ENCODE measurements at regions not wholly inside any gene's neighbourhood (a gene's known extent, or its start where the extent isn't known, plus 50 kb on each side); places are given as distances from the start of the nearest gene placed in this dataset.

DNA sequence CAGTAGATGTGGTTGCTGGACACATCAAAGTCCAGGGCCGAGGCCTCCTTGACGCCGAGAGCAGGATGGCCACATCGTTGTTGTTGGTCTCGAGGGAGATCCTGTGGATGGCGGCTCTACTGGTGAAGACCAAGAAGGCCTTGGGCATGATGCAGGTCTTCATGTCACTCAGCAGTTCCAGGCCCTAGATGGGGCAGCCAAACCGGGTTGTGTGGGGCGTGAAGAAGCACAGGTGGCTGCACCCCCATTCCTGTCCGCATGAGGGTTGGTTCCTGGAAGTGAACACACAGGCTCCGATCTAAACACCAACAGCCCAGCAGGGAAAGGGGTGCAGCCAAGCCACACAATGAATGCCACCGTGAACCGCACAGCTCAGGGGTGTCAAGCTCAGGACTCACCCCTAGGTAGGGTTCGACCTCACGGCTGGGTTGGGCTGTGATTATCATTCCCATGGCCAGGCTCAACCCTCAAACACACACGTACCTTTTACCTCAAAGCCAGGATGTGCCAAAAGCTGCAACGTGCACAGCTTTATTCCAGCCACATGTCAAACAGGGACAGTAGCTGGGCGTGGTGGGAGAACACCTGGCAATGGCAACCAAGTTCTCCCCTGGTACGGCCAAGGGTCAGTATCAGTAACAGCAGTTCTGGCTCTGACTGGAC, 132.3 kb downstream of the CRYBB2 start:
- FAIRE-seq = no peak

DNA sequence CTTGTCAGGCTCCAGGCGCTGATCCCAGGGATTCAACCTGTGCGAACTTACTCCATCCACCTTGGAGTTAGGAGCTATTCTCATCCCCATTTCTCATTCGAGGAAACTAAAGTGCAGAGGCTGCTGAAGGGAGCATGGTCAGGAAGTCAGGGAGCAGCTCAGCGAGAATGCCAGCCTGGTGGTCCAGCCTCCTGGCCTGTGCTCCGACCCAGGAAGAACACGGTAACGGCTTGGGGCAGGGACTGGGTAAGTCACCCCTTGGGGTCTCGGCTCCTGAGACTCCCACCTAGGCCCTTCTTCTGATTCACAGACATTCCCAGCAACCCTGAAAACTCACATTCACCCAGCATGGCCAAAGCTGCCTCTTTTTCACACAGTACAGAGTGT, 132.8 kb downstream of the CRYBB2 start:
- no peak for FAIRE-seq

DNA sequence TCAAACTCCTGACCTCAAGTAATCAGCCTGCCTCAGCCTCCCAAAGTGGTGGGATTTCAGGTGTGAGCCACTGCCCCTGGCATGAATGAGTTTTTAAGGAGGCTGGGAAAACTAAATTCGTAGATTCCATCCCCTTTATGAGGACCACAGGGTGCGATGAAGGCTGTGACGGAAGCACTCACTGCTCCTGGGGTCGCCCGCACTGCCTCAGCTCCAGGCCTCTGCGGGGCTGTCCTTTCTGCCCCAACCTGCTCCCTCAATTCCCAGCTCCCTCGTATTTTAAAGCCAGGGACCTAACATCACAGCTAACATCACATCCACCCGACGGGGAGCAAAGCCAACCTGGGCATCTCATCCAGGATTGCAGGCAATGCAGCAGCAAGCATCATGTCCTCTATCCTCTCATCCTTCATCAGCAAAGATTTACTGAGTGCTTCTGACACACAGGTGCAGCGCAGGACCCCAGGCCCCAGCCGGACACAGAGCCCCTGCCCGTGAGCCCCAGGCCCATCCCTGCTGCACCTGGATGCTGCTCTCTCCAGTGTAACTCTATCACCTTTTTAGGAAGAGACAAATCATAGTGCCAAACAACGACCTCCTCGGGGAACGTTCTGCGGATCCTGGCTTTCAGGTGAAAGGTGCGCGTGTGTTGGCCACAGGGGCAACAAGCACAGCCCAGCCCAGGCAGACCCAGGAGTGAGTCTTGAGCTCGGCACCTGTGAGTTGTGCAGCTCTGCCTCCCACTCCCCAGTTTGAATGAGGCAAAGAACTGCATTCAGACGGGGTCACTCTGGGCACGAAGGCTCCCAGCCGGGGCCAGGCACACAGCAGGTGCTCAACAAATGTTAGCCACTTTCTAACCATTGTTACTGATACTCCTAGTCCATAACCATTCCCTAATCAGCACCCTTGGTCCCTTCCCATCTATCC, 134.3 kb downstream of the CRYBB2 start:
- no peak for FAIRE-seq

DNA sequence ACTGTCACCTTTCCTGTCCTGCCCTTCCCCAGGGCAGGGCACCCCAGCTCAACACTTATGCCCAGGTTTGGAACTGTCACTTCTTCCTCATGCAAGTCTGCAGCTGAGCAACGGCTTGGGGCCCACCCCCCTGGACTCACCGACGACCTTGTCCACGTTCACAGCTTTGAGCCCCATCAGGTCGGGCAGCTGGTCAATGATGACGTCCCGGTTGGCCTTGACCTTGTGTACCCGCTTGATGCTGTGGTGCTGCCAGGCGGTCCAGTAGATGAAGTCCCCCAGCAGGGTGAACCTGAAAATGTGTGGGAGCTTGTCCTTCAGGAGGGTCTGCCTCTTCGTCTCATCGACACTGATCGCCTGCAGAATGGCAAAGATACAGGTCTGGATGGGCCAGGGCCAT, 135.0 kb downstream of the CRYBB2 start:
- FAIRE-seq = no peak

DNA sequence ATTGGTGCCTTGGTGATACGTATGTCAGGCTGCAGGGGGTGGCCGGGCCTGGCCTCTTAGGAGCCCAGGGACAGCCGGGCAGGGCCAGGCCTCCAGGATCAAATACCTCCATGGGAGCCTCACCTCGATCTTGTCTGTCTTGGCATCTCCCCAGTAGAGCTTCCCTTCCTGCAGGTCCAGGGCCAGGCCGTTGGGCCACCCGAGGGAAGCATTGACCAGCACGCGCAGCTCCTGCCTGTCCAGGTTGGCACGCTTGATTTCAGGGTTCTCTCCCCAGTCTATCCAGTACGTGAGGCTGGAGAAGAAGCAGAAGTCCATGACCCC, 137.7 kb downstream of the CRYBB2 start:
- no peak for FAIRE-seq

DNA sequence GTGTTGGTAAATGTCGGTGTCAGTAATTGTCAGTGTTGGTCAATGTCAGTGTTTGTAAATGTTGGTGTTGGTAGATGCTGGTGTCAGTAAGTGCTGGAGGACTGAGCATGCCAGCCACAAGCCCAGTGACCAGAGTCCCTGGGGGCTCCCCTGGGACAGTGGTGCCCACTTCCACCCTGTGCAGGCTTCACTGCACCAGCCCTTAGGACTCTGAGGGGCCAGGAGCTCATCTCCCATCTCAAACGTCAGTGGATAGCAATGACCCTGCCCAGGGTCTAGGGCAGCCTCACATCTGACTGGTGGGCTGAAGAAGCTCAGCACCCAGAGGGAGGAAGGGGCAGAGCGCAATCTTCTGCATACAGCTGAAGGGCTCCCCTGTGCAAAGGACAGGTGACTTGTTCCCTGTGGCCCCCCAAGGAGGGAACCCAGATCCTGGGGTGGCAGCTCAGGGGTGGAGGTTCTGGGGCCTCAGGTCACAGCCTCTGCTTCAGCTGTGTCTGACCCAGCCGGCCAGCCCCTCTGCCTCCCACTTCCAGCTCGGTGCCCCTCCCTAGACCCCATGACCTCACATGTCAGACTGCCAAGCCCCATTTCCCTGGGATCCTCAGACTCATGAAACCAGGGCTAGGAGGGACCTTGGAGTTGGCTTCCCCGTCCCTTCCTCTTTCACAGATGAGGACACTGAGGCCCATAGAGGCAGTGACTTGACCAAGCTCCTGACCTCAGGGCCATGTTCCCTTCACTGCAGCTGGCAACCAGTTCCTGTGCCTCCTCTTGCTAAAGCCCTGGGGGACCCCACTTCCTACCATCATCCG, 138.4 kb downstream of the CRYBB2 start:
- no peak for FAIRE-seq

DNA sequence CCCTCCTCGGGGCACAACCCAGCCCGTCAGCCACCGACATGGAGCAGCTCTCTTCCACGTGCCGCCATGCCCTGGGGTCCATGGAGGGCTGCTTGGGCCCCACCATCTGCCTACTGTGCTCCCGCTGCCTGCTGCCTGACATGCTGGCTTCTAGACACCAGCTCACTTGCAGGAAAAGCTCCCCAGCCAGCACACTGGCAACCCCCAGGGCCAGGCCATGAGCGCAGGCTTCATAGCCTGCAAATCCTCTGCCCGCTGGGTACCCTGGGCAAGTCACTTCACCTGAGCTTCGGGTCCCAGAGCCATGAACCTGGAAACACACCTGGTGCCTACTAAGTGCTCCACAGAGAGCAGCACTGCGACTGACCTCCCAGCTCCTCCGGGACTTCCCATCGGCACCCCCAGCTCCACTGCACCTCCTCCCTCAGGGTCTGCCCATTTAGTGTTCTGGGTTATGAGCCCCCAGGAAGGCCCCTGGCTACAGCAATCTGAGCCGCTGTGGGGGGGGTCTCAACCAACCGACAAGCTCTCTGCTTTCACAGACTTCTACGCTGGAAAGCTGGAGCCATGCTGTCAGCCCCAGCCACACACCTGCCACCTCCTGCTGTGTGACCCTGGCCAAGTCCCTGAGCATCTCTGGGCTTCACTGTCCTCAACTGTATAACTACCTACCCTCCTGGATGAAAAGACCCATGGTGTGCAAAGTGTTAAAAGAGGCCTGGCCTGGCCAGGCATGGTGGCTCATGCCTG, 139.2 kb downstream of the CRYBB2 start:
- no peak for FAIRE-seq

DNA sequence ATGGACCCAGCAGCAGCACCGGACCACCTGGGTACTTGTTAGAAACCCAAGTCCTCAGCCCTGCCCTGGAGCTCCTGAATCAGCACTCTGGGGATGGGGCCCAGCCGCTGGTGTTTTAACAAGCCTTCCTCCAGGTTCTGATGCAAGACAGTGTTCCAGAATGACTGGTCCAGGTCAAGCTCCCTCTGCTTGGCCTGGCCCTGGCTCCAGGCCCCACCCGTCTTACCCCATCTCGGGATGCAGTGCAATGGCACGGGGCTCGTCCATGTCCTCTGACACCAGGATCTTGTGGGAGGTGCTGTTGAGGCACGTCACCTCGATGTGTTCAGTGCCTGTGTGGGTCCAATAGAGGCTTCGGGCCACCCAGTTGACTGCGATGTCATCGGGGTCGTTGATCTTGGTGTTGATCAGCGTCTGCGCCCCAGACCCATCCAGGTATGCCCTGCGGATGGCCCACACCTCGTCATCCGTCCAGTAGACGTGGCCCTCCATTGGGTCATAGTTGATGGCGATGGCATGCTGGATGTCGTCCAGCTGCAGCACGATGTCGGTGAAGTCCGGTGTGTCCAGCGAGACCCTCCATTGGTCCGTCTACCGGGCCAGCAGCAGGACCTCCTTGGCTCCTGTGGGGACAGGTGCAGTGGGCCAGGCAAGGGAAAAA, 140.3 kb downstream of the CRYBB2 start:
- FAIRE-seq = no peak

DNA sequence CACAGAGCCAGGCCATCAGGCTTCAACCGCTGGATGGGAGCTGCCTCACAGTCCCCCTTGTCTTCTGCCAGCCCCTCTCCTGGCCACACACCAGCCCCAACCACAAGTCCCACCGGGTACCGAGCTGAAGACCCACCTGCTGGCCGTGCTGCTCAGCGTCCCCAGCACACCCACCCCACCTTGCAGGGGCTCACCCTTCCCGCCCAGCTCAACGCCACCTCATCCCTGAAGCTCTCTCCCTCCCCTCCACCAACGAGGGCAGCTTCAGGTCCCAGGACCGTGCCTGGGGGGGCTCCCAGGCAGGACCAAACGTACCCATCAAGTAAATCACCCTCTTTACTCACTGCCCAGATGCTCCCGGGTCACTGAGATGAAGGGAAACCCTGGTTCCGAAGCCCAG, 141.0 kb downstream of the CRYBB2 start:
- no peak for FAIRE-seq

DNA sequence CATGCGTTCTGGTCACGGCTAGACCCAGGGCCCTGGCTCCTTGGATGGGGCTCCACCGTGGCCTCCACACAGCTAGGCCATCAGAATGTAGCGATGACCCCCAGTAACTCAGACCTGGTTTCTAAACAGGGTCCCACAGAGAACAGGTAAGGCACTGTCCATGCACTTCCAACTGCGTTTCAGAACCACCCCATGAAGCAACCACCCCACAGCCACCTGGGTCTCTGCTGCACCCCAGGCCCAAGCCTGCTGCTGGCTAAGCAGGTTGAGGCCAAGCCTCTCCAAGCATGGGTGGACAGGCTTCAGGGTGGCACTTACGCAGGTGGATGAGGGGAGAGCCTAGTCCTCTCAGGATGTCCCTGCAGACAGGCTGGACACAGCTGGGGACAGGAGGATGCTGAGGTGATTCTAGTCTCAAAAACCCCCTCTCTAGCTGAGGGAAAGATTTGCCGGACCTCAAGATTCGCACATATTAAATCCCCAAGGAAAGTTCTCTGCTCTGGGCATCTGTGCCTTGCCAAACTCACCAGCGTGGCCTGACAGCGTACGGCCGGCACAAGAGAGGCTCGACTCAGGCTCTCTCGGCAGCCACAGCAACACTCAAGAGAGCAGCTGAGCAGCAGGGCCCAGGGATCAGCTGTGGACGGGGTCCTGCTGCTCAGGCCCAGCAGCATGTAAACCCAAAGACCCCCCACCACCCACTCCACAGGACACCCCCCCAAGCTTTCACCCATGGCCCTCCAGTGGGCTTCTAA, 141.6 kb downstream of the CRYBB2 start:
- no peak for FAIRE-seq

DNA sequence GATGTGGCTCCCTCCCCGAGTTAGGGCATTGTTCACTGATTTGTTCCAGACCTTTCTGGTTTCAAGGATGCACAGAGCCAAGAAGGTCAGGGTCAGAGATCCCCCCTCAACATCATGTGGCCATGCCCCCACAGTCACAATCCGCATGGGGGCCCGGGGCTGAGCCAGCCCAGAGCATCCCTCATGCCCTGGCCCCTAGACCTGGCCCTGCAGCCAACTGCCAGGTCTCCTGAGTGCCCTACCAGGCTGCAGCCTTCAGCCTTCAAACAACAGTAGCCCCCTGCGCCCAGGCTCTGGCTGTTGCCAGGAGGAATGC, 142.4 kb downstream of the CRYBB2 start:
- FAIRE-seq = no peak

DNA sequence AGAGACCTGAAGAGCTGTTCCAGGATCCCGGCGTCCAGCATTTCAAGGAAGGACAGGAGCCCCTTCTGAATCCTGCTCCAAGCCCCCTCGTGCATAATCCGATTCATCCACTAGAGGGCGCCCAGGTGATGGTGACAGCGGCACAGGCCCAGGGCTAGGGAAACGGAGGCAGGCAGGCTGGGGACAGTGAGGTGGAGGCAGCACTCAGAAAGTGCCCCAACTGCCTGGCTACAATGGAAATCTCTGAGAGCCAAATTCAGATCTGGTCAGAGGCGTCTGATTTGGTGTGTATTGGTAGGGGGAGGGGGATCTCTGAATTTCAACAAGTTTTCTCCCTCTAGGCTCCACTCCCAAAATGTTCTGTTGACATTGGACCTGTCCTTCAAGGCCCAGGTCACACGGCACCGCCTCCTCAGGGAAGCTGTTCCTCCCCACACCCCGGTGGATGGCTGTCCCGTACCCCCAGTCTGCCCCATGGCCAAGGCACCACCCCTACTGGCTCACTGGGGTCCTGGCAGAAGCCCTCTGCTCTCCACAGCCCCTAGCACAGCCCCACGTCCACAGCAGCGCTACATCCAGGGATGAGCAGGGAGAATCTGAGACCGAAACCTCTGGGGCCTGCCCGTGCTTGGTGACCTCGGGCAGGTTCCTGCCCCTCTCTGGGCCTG, 142.9 kb downstream of the CRYBB2 start:
- no peak for FAIRE-seq

DNA sequence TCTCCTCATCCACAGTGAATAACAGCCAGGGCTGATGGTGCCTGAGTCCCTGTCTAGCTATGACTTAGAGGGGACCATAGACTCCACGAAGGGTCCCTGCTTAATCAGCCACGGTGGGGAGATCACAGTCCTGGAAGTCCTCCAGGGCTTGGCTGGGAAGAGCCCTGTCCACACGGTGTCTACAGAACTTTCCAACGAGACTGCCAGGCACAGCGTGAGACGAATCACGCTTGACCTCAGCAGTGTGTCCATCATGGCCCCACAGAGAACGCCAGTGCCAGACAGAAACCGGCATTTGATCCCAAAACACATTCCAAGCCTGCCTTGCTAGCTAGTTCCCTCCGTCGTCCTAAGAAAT, 143.4 kb downstream of the CRYBB2 start:
- FAIRE-seq = no peak

DNA sequence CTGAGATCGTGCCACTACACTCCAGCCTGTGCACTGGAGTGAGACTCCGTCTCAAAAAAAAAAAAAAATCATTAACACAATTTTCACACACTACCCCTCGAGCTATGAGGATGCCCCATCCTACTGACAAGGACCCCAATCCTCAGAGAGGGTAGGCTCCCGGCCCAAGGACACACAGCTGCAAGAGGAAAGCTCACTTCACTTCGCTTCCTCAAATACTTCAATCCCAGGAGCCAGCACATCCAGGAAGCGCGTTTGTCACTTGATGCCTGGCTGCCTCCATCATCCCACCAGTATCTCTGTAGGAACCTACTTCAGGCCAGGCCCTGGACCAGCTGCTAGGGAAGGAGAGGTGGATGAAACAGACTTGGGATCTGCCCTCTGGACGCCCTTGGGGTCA, 144.0 kb downstream of the CRYBB2 start:
- no peak for FAIRE-seq

DNA sequence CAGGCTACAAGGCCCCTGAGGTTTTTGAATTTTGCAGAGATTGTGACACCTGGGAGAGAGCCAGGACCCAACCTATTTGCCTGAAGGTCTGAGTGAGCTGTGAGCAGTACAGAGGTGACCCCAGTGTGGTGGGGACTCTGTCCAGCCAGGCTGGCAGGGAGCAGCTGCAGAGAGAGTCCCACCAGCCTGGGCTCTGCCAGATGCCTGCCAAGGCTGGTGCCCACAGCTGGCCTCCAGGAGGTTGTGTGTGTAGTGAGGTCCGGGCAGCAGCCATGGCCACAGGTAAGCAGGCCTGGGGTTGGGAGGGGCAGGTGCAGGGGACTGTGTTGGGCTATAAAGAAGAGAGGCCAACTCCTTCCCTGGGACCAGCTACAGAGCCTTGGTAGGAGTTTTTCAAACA, 144.8 kb downstream of the CRYBB2 start:
- no peak for FAIRE-seq

DNA sequence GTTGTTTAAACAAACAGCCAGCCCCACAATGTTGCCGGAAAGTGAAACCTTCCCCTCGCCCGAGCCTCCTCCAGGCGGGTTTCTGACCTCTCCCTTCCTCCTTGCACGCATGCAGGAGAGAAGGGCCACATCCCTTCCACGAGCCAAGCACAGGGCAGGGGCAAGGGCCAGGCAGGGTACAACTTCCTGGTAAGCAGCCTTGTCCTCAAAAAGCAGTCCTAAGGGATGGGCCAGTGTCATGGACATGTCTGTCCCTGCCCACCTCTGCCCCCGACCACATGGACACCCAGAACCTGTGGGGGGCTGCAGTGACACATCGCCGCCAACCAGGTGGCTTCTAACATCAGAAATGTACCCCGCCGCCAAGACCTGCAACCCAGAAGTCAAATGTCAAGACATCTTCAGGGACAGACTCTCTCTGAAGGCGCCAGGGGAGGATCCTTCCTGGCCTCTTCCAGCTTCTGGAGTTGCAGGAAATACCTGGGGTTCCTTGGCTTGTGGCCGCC, 145.3 kb downstream of the CRYBB2 start:
- no peak for FAIRE-seq

DNA sequence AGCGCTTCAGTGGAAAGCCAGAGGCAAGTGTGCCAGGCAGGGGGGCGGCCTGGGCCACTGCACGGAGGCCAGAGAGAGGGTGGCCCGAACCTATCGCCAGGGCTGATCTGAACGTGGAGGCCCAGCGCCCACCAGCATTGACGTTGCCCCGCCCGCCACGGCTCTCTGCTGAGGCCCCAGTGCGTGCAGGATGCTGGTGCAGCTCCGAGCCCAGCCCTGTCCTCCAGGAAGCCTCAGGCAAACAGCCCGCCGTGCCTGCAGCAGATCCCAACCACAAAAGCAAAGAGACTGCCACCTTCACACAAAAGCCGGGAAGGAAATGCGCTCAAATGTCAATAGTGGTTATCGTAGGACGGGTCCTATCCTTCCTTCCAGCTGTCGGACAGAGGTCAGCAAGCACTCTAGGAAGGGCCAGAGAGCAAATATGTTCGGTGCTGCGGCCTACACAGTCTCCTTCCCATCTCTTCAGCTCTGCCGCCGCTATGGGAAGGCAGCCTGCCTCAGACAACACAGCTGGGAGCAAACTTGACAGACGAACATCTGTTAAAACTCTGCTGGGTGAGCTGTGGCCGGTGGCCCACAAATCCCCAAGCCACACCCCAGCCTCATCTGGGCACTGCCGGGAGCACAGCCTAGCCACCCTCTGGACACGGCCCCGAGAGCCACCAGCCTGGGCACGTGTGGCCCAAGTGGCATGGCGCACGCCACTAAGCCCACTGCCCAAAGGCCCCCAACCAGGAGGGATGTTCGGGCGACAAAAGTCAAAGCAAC, 146.2 kb downstream of the CRYBB2 start:
- FAIRE-seq = no peak

DNA sequence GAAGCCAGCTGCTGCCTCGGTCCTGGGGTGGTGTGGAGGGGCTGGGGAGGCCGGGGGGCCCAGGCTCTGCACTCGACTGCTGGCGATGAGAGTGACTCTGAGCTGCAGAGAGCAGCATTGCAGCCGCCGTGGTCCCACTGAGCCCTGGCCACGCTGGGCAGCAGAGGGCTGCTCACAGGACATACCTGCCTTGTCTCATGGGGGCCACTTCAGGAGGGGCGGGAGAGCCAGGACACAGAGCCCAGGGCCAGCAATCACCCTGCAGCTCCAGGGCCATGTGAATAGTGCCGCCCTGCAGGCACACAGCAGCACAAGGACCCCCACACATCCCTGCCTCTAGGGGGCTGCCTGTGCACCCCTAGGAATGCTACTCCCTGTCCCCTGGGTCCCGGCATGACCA, 147.0 kb downstream of the CRYBB2 start:
- no peak for FAIRE-seq

DNA sequence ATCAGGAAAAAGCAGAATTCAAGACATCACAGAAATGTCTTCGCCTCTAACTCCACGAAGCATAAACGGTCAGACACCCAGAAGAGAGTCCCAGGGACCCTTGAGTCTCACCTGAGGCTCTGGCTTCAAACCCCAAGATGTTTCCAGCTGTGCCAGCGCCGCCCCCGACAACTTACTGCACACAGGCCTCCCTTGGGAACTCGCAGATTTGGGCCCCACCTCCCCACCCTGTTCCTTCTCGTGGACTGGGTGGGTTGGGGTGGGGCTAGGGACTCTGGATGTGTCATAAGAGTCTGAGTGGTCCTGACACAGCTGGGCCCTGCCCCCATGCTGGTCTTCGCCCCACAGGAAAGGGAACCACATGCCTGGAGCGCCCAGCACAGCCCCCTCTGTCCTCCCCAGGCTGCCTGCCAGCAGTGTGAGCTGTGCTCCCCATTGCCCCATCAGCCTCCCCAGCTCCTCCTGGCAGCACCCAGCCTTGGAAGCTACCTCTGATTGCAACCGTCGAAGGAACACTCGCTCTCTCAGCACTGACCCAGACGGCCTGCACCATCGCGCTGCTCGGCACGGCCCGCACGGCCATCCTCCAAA, 147.5 kb downstream of the CRYBB2 start:
- FAIRE-seq = no peak

DNA sequence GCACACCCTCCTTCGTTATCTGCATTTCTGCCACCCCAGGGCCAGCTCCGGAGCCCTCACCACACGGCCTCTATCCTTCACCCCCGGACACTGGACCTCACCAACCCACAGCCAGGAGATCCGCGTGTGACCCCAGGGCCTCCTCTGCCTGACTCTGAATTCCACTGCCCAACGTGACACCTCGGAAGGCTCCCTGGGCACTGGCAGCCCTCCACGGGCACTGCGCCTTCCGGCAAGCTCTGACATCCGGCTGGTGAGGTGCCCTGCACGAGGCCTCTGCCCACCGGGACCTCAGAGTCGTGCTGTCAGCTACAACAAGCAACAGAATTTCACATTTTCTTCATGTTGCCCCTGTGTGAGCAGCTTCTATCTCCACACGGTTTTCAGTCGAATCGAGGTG, 148.3 kb downstream of the CRYBB2 start:
- FAIRE-seq = no peak
